GM23338 (cell line): ENCODE measurements at regions not wholly inside any gene's neighbourhood (a gene's known extent, or its start where the extent isn't known, plus 50 kb on each side); places are given as distances from the start of the nearest gene placed in this dataset.

Source experiments
- ATAC-seq: fragments of 200-7000 bp; cut with Tn5 transposase; 3 replicates; pipeline ENCODE4 v1.9.1; 2020
- DNase-seq: peaks from one replicate; pipeline ENCODE4 v3.0.0-alpha.2; 2015; ENCODE audit warnings: low spot score
- H2AFZ ChIP-seq: fragments of 200-600 bp; sonication (generic); 2 replicates; pipeline ENCODE4 v1.8.0; 2016; ENCODE audit warnings: antibody characterized with exemption, mild to moderate bottlenecking, moderate library complexity
- H3F3A ChIP-seq: fragments of 200-600 bp; sonication (generic); replicated peaks from 2 replicates; pipeline ENCODE4 v1.8.0; 2017; ENCODE audit warnings: antibody characterized with exemption, mixed run types, low read depth
- H3K27ac ChIP-seq: fragments of 200-600 bp; sonication (generic); 2 replicates; pipeline ENCODE4 v1.6.1; 2016; ENCODE audit warnings: low read depth
- H3K27me3 ChIP-seq: fragments of 200-600 bp; sonication (generic); 2 replicates; pipeline ENCODE4 v1.8.0; 2016; ENCODE audit warnings: mild to moderate bottlenecking, mixed run types, moderate library complexity; ENCODE audit not compliant: insufficient read depth
- H3K36me3 ChIP-seq: fragments of 200-600 bp; sonication (generic); 2 replicates; pipeline ENCODE4 v1.8.0; 2016; ENCODE audit warnings: mild to moderate bottlenecking; ENCODE audit not compliant: insufficient read depth
- H3K4me1 ChIP-seq: fragments of 200-600 bp; sonication (generic); 2 replicates; pipeline ENCODE4 v1.8.0; 2016; ENCODE audit warnings: mild to moderate bottlenecking, moderate library complexity; ENCODE audit not compliant: insufficient read depth
- H3K4me2 ChIP-seq: fragments of 200-600 bp; sonication (generic); 2 replicates; pipeline ENCODE4 v1.7.1; 2017; ENCODE audit warnings: mixed run types
- H3K4me3 ChIP-seq: fragments of 200-600 bp; sonication (generic); 2 replicates; pipeline ENCODE4 v1.6.1; 2016; ENCODE audit warnings: mixed run types
- H3K79me2 ChIP-seq: fragments of 200-600 bp; sonication (generic); replicated peaks from 2 replicates; pipeline ENCODE4 v1.8.0; 2017; ENCODE audit warnings: mild to moderate bottlenecking; ENCODE audit not compliant: insufficient read depth
- H3K9me2 ChIP-seq: fragments of 200-600 bp; sonication (generic); 2 replicates; pipeline ENCODE4 v1.8.0; 2017; ENCODE audit not compliant: insufficient read depth
- H4K20me1 ChIP-seq: fragments of 200-600 bp; sonication (generic); replicated peaks from 2 replicates; pipeline ENCODE4 v1.8.0; 2017; ENCODE audit warnings: mild to moderate bottlenecking; ENCODE audit not compliant: insufficient read depth
- H3K27ac Mint-ChIP-seq: 2 replicates; pipeline ENCODE4 v1.8.0; 2020; ENCODE audit warnings: inconsistent platforms, mild to moderate bottlenecking, moderate library complexity, mixed read lengths
- H3K27me3 Mint-ChIP-seq: 3 replicates; pipeline ENCODE4 v1.8.0; 2022; ENCODE audit warnings: low read depth, mild to moderate bottlenecking, moderate library complexity, mixed read lengths, inconsistent platforms; ENCODE audit not compliant: insufficient read depth, poor library complexity
- H3K36me3 Mint-ChIP-seq: 3 replicates; pipeline ENCODE4 v1.8.0; 2021; ENCODE audit warnings: low read depth, mild to moderate bottlenecking, inconsistent platforms, moderate library complexity, mixed read lengths
- H3K4me1 Mint-ChIP-seq: 3 replicates; pipeline ENCODE4 v1.8.0; 2020; ENCODE audit warnings: mild to moderate bottlenecking, inconsistent platforms, mixed read lengths
- H3K4me3 Mint-ChIP-seq: 3 replicates; pipeline ENCODE4 v1.8.0; 2021; ENCODE audit warnings: moderate library complexity, mild to moderate bottlenecking, inconsistent platforms, mixed read lengths
- H3K9me3 Mint-ChIP-seq: 3 replicates; pipeline ENCODE4 v1.8.0; 2020; ENCODE audit warnings: moderate library complexity, mild to moderate bottlenecking, inconsistent platforms, mixed read lengths
- JUNB ChIP-seq: IDR thresholded peaks from one replicate; pipeline ENCODE4 v1.6.1; 2016; ENCODE audit warnings: antibody characterized with exemption; ENCODE audit not compliant: unreplicated experiment
- ZNF331 ChIP-seq: fragments of 250-450 bp; sonication (Bioruptor Pico); IDR thresholded peaks from 2 replicates; pipeline ENCODE4 v1.5.0; 2020; ENCODE audit warnings: low read depth, mild to moderate bottlenecking, moderate library complexity
- TF ChIP-seq, protein P1 (sequence below), 2 experiments: fragments of 200-600 bp in 1 of 2; sonication (generic) in 1 of 2; conservative IDR thresholded peaks; 2 replicates each; pipeline versions ENCODE4 v1.5.1 to v1.6.1; 2016 to 2017; ENCODE audit warnings: antibody characterized with exemption in 2 of 2, low read depth in 2 of 2, mild to moderate bottlenecking in 2 of 2, moderate library complexity in 1 of 2
- TF ChIP-seq, protein P2 (sequence below): fragments of 250-450 bp; sonication (Bioruptor Pico); IDR thresholded peaks from 2 replicates; pipeline ENCODE4 v1.5.0; 2020; ENCODE audit warnings: mild to moderate bottlenecking, moderate library complexity

DNA sequence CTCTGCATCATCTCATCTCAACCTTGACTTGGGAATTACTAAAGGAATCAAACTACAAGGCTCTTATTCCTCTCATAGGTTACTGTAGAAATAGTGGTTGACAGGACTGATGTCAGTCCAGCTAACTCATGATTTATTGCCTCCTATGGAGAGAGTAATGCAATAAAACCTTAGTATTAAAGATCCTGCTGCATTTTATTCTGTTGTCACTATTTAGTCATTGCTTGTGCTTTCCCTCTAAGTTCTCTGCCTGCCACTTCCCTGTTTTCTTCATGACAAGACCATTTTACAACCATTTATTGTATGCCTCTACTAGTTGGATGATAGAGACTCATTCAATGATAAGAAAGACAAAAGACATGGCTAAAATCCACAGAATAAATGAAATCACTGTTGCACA lies 134.1 kb upstream of the GRM7 start:
- H3K36me3 ChIP-seq = no peaks in the 10 kb centered on the region; the same call in none of the 2 replicates
- no peaks in the 10 kb centered on the region; the same call in 2 of the 3 replicates for H3K36me3 Mint-ChIP-seq
- no peak overlapping the region for H3K27ac Mint-ChIP-seq
- H3K27ac ChIP-seq = no peak overlapping the region
- no peaks in the 10 kb centered on the region for H3K79me2 ChIP-seq
- TF ChIP-seq ZNF331 (CRISPR knock-in tag) = no peak
- TF ChIP-seq, protein P1, sequence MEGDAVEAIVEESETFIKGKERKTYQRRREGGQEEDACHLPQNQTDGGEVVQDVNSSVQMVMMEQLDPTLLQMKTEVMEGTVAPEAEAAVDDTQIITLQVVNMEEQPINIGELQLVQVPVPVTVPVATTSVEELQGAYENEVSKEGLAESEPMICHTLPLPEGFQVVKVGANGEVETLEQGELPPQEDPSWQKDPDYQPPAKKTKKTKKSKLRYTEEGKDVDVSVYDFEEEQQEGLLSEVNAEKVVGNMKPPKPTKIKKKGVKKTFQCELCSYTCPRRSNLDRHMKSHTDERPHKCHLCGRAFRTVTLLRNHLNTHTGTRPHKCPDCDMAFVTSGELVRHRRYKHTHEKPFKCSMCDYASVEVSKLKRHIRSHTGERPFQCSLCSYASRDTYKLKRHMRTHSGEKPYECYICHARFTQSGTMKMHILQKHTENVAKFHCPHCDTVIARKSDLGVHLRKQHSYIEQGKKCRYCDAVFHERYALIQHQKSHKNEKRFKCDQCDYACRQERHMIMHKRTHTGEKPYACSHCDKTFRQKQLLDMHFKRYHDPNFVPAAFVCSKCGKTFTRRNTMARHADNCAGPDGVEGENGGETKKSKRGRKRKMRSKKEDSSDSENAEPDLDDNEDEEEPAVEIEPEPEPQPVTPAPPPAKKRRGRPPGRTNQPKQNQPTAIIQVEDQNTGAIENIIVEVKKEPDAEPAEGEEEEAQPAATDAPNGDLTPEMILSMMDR (conservative IDR thresholded peaks at IDR 0.05; ENCODE audit: low read depth in 2 of 2) = no peak
- TF ChIP-seq, protein P2, sequence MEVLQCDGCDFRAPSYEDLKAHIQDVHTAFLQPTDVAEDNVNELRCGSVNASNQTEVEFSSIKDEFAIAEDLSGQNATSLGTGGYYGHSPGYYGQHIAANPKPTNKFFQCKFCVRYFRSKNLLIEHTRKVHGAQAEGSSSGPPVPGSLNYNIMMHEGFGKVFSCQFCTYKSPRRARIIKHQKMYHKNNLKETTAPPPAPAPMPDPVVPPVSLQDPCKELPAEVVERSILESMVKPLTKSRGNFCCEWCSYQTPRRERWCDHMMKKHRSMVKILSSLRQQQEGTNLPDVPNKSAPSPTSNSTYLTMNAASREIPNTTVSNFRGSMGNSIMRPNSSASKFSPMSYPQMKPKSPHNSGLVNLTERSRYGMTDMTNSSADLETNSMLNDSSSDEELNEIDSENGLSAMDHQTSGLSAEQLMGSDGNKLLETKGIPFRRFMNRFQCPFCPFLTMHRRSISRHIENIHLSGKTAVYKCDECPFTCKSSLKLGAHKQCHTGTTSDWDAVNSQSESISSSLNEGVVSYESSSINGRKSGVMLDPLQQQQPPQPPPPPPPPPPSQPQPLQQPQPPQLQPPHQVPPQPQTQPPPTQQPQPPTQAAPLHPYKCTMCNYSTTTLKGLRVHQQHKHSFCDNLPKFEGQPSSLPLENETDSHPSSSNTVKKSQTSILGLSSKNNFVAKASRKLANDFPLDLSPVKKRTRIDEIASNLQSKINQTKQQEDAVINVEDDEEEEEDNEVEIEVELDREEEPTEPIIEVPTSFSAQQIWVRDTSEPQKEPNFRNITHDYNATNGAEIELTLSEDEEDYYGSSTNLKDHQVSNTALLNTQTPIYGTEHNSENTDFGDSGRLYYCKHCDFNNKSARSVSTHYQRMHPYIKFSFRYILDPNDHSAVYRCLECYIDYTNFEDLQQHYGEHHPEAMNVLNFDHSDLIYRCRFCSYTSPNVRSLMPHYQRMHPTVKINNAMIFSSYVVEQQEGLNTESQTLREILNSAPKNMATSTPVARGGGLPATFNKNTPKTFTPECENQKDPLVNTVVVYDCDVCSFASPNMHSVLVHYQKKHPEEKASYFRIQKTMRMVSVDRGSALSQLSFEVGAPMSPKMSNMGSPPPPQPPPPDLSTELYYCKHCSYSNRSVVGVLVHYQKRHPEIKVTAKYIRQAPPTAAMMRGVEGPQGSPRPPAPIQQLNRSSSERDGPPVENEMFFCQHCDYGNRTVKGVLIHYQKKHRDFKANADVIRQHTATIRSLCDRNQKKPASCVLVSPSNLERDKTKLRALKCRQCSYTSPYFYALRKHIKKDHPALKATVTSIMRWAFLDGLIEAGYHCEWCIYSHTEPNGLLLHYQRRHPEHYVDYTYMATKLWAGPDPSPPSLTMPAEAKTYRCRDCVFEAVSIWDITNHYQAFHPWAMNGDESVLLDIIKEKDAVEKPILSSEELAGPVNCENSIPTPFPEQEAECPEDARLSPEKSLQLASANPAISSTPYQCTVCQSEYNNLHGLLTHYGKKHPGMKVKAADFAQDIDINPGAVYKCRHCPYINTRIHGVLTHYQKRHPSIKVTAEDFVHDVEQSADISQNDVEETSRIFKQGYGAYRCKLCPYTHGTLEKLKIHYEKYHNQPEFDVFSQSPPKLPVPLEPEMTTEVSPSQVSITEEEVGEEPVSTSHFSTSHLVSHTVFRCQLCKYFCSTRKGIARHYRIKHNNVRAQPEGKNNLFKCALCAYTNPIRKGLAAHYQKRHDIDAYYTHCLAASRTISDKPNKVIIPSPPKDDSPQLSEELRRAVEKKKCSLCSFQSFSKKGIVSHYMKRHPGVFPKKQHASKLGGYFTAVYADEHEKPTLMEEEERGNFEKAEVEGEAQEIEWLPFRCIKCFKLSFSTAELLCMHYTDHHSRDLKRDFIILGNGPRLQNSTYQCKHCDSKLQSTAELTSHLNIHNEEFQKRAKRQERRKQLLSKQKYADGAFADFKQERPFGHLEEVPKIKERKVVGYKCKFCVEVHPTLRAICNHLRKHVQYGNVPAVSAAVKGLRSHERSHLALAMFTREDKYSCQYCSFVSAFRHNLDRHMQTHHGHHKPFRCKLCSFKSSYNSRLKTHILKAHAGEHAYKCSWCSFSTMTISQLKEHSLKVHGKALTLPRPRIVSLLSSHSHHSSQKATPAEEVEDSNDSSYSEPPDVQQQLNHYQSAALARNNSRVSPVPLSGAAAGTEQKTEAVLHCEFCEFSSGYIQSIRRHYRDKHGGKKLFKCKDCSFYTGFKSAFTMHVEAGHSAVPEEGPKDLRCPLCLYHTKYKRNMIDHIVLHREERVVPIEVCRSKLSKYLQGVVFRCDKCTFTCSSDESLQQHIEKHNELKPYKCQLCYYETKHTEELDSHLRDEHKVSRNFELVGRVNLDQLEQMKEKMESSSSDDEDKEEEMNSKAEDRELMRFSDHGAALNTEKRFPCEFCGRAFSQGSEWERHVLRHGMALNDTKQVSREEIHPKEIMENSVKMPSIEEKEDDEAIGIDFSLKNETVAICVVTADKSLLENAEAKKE = no peak
- H3F3A ChIP-seq = no peaks in the 10 kb centered on the region
- H2AFZ ChIP-seq = no peak overlapping the region
- no peak overlapping the region for H3K4me2 ChIP-seq
- DNase-seq = no peak
- H4K20me1 ChIP-seq = no peaks in the 10 kb centered on the region
- H3K4me1 Mint-ChIP-seq = no peaks in the 10 kb centered on the region
- H3K27me3 ChIP-seq = no peaks in the 10 kb centered on the region
- no peaks in the 10 kb centered on the region for H3K9me2 ChIP-seq
- no peak for ATAC-seq
- no peak overlapping the region for H3K4me3 Mint-ChIP-seq
- H3K9me3 Mint-ChIP-seq = peaks cover 53% of the 10 kb centered on the region
- no peaks in the 10 kb centered on the region for H3K4me1 ChIP-seq
- H3K27me3 Mint-ChIP-seq = no peaks in the 10 kb centered on the region
- no peak overlapping the region for H3K4me3 ChIP-seq

DNA sequence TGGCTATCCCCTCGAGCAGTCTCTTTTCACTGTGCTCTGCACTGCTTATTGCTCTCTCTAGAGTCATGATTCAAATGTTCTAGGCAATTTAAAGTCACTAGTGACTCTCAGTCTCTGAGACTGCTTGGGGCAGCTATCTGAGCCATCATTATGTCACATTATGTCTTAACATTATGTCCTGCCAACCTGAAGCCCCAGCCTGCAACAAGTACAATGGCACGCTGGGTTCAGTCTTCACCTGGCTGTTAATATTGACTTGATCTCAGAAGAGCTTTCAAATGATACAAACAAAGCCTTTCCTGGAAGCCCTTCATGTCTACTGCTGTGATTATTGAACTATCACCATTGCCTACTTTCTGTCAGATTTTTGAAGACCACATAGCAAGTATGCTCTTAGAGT lies 128.1 kb upstream of the GRM7 start:
- no peaks in the 10 kb centered on the region for H3K27me3 Mint-ChIP-seq
- TF ChIP-seq JUNB = no peak
- TF ChIP-seq, protein P1 (conservative IDR thresholded peaks at IDR 0.05; ENCODE audit: low read depth in 2 of 2) = no peak
- Histone ChIP-seq H3K27me3 (no peaks in the 10 kb centered on the region), H3K4me3 (no peak overlapping the region), H4K20me1 (no peaks in the 10 kb centered on the region), H3F3A (no peaks in the 10 kb centered on the region), H3K79me2 (no peaks in the 10 kb centered on the region), H3K4me1 (no peaks in the 10 kb centered on the region), H3K27ac (no peak overlapping the region), H3K9me2 (no peaks in the 10 kb centered on the region), H2AFZ (no peak overlapping the region), H3K36me3 (peaks cover 2% of the 10 kb centered on the region), H3K4me2 (no peak overlapping the region)
- H3K9me3 Mint-ChIP-seq = peaks cover 62% of the 10 kb centered on the region
- ATAC-seq (no peak), DNase-seq (no peak)
- H3K36me3 Mint-ChIP-seq = peaks cover 5% of the 10 kb centered on the region; the same call in 2 of the 3 replicates
- H3K4me3 Mint-ChIP-seq = no peak overlapping the region
- no peak overlapping the region for H3K27ac Mint-ChIP-seq
- H3K4me1 Mint-ChIP-seq = no peaks in the 10 kb centered on the region
